ENCODE measurements at regions not wholly inside any gene's neighbourhood (a gene's known extent, or its start where the extent isn't known, plus 50 kb on each side); places are given as distances from the start of the nearest gene placed in this dataset.
A peak's percentile ranks its signal among the peaks of the same experiment; 100 is the strongest.

DNA sequence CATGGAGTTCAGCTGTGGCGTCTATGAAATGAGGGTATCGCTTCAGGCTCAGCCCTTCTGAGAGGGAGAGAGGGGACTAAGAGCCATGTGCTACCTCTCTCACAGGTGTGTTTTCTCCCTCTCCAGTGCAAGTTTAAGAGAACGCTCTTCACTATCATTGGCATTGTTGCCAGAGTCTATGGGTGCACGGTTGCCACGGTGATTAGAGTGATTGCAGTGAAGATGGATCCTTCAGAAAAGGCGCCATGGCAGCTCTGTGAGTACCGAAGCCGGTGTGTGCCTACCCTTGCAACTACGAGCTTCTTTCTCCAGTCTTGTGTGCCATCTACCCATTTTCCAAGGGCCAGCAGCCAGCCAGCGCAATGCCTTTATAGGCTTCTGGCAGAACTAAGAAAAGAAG lies 290.5 kb downstream of the OMA1 start:
- H3K4me1 Mint-ChIP-seq, result peaks cover 12% of the 10 kb centered on the region
- H3K4me3 Mint-ChIP-seq, result no peak overlapping the region
- TF ChIP-seq, protein P1, sequence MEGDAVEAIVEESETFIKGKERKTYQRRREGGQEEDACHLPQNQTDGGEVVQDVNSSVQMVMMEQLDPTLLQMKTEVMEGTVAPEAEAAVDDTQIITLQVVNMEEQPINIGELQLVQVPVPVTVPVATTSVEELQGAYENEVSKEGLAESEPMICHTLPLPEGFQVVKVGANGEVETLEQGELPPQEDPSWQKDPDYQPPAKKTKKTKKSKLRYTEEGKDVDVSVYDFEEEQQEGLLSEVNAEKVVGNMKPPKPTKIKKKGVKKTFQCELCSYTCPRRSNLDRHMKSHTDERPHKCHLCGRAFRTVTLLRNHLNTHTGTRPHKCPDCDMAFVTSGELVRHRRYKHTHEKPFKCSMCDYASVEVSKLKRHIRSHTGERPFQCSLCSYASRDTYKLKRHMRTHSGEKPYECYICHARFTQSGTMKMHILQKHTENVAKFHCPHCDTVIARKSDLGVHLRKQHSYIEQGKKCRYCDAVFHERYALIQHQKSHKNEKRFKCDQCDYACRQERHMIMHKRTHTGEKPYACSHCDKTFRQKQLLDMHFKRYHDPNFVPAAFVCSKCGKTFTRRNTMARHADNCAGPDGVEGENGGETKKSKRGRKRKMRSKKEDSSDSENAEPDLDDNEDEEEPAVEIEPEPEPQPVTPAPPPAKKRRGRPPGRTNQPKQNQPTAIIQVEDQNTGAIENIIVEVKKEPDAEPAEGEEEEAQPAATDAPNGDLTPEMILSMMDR (IDR thresholded peaks at IDR 0.05), result no peak
- DNase-seq, result no peak
- peaks cover 5% of the 10 kb centered on the region for H3K9me3 Mint-ChIP-seq
- H3K27me3 Mint-ChIP-seq (ENCODE audit: low read depth, poor library complexity), result peaks cover 20% of the 10 kb centered on the region
- H3K27ac Mint-ChIP-seq, result no peak overlapping the region
- no peaks in the 10 kb centered on the region for H3K36me3 Mint-ChIP-seq (ENCODE audit: low read depth)

DNA sequence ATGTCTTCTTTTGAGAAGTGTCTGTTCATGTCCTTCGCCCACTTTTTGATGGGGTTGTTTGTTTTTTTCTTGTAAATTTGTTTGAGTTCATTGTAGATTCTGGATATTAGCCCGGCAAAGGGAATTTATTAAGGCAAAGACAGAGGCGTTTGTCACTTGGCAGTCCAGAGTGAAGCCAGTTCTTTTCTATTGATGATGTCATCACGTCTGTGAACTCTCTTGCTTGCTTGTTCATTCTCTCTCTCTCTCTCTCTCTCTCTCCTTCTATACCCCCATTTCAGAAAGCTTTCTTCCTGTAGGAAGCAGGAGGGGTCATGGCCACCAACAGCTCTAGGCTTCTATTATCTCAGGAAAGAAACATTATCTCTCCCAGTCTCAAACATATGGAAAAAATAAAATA lies 291.3 kb downstream of the OMA1 start:
- H3K4me1 Mint-ChIP-seq, result peaks cover 12% of the 10 kb centered on the region
- no peak overlapping the region for H3K27ac Mint-ChIP-seq
- TF ChIP-seq, protein P1 (IDR thresholded peaks at IDR 0.05), result no peak
- H3K4me3 Mint-ChIP-seq, result no peak overlapping the region
- no peaks in the 10 kb centered on the region for H3K36me3 Mint-ChIP-seq (ENCODE audit: low read depth)
- DNase-seq, result no peak
- H3K27me3 Mint-ChIP-seq (ENCODE audit: low read depth, poor library complexity), result peaks cover 26% of the 10 kb centered on the region
- H3K9me3 Mint-ChIP-seq, result peaks cover 5% of the 10 kb centered on the region

DNA sequence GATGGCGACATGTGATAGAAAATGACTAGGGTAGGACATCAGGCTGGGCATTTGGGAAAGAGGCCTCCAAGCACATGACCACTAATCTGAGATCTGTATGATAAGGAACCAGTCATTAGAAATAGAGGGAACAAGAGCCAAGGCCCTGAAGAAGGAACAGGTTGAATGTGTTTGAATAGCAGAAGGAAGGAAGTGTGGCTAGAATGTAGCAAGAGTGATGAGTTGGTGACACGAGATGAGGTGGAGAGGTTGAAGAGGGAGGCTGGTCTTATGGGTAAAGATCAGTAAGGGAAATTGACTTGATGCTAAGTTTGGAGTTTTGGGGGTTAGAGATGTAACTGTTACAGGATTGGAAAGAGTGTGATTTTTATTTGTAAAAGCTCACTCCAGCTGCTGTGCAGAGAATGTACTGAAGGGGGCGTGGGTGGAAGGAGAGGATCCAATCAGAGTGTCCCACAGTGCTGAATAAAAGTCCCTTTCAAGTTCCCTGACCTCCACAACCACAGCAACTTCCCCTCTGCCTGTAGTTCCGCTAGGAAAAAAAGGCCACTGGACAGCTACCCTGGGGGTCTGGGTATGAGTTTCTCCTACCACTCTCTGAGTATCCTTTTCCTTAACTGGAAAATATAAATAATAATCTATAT lies 295.0 kb downstream of the OMA1 start:
- Mint-ChIP-seq H3K36me3 (ENCODE audit: low read depth) (no peaks in the 10 kb centered on the region), H3K4me1 (peaks cover 21% of the 10 kb centered on the region), H3K27ac (no peak overlapping the region), H3K9me3 (peaks cover 5% of the 10 kb centered on the region), H3K4me3 (no peak overlapping the region), H3K27me3 (ENCODE audit: low read depth, poor library complexity) (peaks cover 55% of the 10 kb centered on the region)
- peak; percentile 43 for DNase-seq
- TF ChIP-seq, protein P1 (IDR thresholded peaks at IDR 0.05), result peak; percentile 34

DNA sequence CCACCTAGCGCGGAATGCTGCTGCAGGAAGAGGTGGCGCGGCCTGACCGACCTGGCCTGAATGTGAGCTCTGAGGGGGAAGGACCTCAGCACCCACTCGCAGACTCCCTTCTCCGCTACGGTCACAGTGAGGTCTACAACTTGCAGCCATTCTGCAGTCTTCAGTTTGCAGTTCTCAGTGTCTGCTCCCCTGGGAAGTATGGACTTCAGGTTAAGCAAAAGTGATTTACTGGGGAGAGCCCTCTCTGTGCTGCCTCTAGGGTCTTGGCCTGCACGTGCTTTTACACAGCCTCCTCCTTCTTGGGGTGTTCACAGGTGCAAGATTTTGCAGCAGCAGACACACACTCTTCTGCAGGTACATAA lies 296.0 kb downstream of the OMA1 start:
- Mint-ChIP-seq H3K4me1 (peaks cover 21% of the 10 kb centered on the region), H3K9me3 (peaks cover 5% of the 10 kb centered on the region), H3K27me3 (ENCODE audit: low read depth, poor library complexity) (peaks cover 60% of the 10 kb centered on the region), H3K4me3 (peak overlapping the region; percentile 89), H3K27ac (no peak overlapping the region), H3K36me3 (ENCODE audit: low read depth) (no peaks in the 10 kb centered on the region)
- no peak for DNase-seq
- TF ChIP-seq, protein P1 (IDR thresholded peaks at IDR 0.05), result no peak

DNA sequence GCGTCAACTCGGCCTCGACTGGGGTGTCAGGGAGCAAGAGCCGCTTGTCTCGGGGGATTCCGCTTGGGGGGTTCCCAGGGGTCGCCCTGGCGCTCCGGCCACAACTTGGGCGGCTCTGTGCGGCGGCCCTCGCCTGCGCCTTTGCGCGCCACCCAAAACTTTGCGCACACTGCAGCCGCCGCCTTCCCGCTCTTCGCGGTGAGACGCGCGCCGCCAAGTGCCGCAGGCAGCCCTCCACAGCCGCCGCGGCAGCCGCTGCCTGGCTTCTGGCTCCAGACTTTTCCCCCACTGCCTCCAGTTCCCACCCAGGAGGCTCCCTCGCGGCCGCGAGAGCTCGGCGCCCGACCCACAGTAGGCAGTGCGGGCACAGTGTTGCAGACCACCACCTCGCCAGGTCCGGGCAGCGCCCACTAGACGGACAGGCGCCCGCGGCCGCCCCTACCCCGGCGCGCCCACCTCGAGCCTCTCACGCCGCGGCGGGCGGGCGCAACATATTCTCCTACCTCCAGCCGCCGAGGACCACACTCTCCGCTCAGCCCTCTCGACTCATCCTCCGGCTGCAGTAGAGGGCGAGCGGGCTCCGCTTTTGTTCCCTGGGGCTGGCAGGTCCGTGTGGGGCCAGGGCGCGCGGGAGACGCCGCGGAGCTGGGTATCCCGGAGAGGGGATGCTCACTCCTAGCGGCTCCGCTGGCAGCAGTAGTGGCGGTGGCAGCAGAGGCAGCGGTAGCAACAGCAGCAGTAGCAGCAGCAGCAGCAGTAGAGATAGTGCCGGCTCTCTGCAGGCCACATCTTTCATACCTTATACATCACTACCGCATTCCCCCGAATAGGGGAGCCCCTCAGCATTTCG lies 296.6 kb downstream of the OMA1 start:
- Mint-ChIP-seq H3K4me1 (peaks cover 21% of the 10 kb centered on the region), H3K9me3 (no peaks in the 10 kb centered on the region), H3K27ac (no peak overlapping the region), H3K36me3 (ENCODE audit: low read depth) (no peaks in the 10 kb centered on the region), H3K4me3 (peak overlapping the region; percentile 89), H3K27me3 (ENCODE audit: low read depth, poor library complexity) (peaks cover 66% of the 10 kb centered on the region)
- TF ChIP-seq, protein P1 (IDR thresholded peaks at IDR 0.05), result no peak
- peak; percentile 66 for DNase-seq

Data from nephron progenitor cell (in vitro differentiated cells).